ENCODE measurements at regions not wholly inside any gene's neighbourhood (a gene's known extent, or its start where the extent isn't known, plus 50 kb on each side); places are given as distances from the start of the nearest gene placed in this dataset.
A peak's percentile ranks its signal among the peaks of the same experiment; 100 is the strongest.

GRCh38 chr19:56986386-56986785 is 133.4 kb upstream of the USP29 start:
- no peak overlapping the region for H3K4me3 ChIP-seq (ENCODE audit: low read depth, low read length)
- TF ChIP-seq, protein P1, sequence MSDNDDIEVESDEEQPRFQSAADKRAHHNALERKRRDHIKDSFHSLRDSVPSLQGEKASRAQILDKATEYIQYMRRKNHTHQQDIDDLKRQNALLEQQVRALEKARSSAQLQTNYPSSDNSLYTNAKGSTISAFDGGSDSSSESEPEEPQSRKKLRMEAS (IDR thresholded peaks at IDR 0.05; ENCODE audit: low read depth, low read length), result no peak
- TF ChIP-seq POLR2A (IDR thresholded peaks at IDR 0.05; ENCODE audit: extremely low read depth, insufficient read length) (no peak), MYC (IDR thresholded peaks at IDR 0.05; ENCODE audit: low read depth, low read length) (no peak)
- TF ChIP-seq, protein P2, sequence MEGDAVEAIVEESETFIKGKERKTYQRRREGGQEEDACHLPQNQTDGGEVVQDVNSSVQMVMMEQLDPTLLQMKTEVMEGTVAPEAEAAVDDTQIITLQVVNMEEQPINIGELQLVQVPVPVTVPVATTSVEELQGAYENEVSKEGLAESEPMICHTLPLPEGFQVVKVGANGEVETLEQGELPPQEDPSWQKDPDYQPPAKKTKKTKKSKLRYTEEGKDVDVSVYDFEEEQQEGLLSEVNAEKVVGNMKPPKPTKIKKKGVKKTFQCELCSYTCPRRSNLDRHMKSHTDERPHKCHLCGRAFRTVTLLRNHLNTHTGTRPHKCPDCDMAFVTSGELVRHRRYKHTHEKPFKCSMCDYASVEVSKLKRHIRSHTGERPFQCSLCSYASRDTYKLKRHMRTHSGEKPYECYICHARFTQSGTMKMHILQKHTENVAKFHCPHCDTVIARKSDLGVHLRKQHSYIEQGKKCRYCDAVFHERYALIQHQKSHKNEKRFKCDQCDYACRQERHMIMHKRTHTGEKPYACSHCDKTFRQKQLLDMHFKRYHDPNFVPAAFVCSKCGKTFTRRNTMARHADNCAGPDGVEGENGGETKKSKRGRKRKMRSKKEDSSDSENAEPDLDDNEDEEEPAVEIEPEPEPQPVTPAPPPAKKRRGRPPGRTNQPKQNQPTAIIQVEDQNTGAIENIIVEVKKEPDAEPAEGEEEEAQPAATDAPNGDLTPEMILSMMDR (IDR thresholded peaks at IDR 0.05; ENCODE audit: low read depth, low read length), result no peak
- DNase-seq (ENCODE audit: low read depth), result no peak

- no peak overlapping the region for H3K4me3 ChIP-seq (ENCODE audit: low read depth, low read length)
- peak; percentile 1 for DNase-seq (ENCODE audit: low read depth)
- TF ChIP-seq MYC (IDR thresholded peaks at IDR 0.05; ENCODE audit: low read depth, low read length) (no peak), POLR2A (IDR thresholded peaks at IDR 0.05; ENCODE audit: extremely low read depth, insufficient read length) (no peak)
- TF ChIP-seq, protein P1 (IDR thresholded peaks at IDR 0.05; ENCODE audit: low read depth, low read length), result no peak
- TF ChIP-seq, protein P2 (IDR thresholded peaks at IDR 0.05; ENCODE audit: low read depth, low read length), result no peak
Measured at GRCh38 chr19:56987184-56987583, 132.6 kb upstream of the USP29 start.

- no peak for DNase-seq (ENCODE audit: low read depth)
- no peak overlapping the region for H3K4me3 ChIP-seq (ENCODE audit: low read depth, low read length)
- TF ChIP-seq POLR2A (IDR thresholded peaks at IDR 0.05; ENCODE audit: extremely low read depth, insufficient read length) (no peak), MYC (IDR thresholded peaks at IDR 0.05; ENCODE audit: low read depth, low read length) (no peak)
- TF ChIP-seq, protein P1 (IDR thresholded peaks at IDR 0.05; ENCODE audit: low read depth, low read length), result no peak
- TF ChIP-seq, protein P2 (IDR thresholded peaks at IDR 0.05; ENCODE audit: low read depth, low read length), result no peak
Measured at GRCh38 chr19:56988299-56988698, 131.5 kb upstream of the USP29 start.

GRCh38 chr19:56991912-56992311 is 127.9 kb upstream of the USP29 start:
- no peak for TF ChIP-seq MYC (IDR thresholded peaks at IDR 0.05; ENCODE audit: low read depth, low read length)
- TF ChIP-seq, protein P1 (IDR thresholded peaks at IDR 0.05; ENCODE audit: low read depth, low read length), result no peak
- TF ChIP-seq POLR2A (IDR thresholded peaks at IDR 0.05; ENCODE audit: extremely low read depth, insufficient read length), result no peak
- TF ChIP-seq, protein P2 (IDR thresholded peaks at IDR 0.05; ENCODE audit: low read depth, low read length), result no peak
- no peak overlapping the region for H3K4me3 ChIP-seq (ENCODE audit: low read depth, low read length)
- no peak for DNase-seq (ENCODE audit: low read depth)

DNA sequence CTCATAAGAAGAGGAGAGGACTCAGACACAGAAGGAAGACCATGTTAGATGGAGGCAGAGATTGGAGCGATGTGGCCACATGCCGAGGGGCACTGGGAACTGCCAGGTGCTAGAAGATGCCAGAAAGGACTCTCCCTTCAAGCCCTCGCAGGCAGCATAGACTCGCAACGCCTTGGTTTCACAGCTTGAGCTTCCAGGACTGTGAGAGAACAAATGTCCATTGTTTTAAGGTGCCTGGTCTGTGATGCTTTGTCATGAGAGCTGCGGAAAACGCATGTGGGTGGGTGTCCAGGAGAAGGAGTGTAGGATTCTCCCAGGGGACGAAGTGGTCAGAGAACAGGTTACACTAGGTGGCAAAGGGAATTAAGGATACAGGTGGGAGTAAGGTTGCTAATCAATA is 125.9 kb upstream of the USP29 start:
- TF ChIP-seq MYC (IDR thresholded peaks at IDR 0.05; ENCODE audit: low read depth, low read length) (no peak), POLR2A (IDR thresholded peaks at IDR 0.05; ENCODE audit: extremely low read depth, insufficient read length) (no peak)
- TF ChIP-seq, protein P2 (IDR thresholded peaks at IDR 0.05; ENCODE audit: low read depth, low read length), result no peak
- TF ChIP-seq, protein P1 (IDR thresholded peaks at IDR 0.05; ENCODE audit: low read depth, low read length), result no peak
- H3K4me3 ChIP-seq (ENCODE audit: low read depth, low read length), result no peak overlapping the region
- no peak for DNase-seq (ENCODE audit: low read depth)
